GM10266 (cell line): ENCODE measurements at regions not wholly inside any gene's neighbourhood (a gene's known extent, or its start where the extent isn't known, plus 50 kb on each side); places are given as distances from the start of the nearest gene placed in this dataset.

Experiments
- DNase-seq: peaks from one replicate; pipeline ENCODE4 v3.0.0; 2012; ENCODE audit errors: extremely low spot score
- CTCF ChIP-seq: IDR thresholded peaks from 2 replicates; pipeline ENCODE4 v1.5.1; 2012; ENCODE audit warnings: mild to moderate bottlenecking, low read depth; ENCODE audit not compliant: control insufficient read depth, insufficient read depth; ENCODE audit errors: missing control alignments

- DNase-seq: no peak
- TF ChIP-seq CTCF: no peak
Observed at GRCh38 chr4:20509315-20509714, 190.9 kb upstream of the PACRGL start.

- TF ChIP-seq CTCF: no peak
- no peak for DNase-seq
Observed at GRCh38 chr4:20512033-20512792, 188.0 kb upstream of the PACRGL start.

- no peak for DNase-seq
- no peak for TF ChIP-seq CTCF
Observed at GRCh38 chr4:20512985-20513384, 187.3 kb upstream of the PACRGL start.

GRCh38 chr4:20520901-20521300 is 179.4 kb upstream of the PACRGL start:
- TF ChIP-seq CTCF: no peak
- DNase-seq: no peak

- DNase-seq: no peak
- no peak for TF ChIP-seq CTCF
Observed at GRCh38 chr4:20528508-20528907, 171.8 kb upstream of the PACRGL start.

GRCh38 chr4:20529691-20530090 is 170.6 kb upstream of the PACRGL start:
- no peak for DNase-seq
- TF ChIP-seq CTCF: no peak

GRCh38 chr4:20532116-20532790 is 168.0 kb upstream of the PACRGL start:
- DNase-seq: no peak
- TF ChIP-seq CTCF: no peak
